ENCODE measurements at regions not wholly inside any gene's neighbourhood (a gene's known extent, or its start where the extent isn't known, plus 50 kb on each side); places are given as distances from the start of the nearest gene placed in this dataset.
"Not testable (repeated sequence)": the region's sequence is repeated elsewhere in the genome, so short reads cannot be mapped to it uniquely, and the experiment has no call there.

DNA sequence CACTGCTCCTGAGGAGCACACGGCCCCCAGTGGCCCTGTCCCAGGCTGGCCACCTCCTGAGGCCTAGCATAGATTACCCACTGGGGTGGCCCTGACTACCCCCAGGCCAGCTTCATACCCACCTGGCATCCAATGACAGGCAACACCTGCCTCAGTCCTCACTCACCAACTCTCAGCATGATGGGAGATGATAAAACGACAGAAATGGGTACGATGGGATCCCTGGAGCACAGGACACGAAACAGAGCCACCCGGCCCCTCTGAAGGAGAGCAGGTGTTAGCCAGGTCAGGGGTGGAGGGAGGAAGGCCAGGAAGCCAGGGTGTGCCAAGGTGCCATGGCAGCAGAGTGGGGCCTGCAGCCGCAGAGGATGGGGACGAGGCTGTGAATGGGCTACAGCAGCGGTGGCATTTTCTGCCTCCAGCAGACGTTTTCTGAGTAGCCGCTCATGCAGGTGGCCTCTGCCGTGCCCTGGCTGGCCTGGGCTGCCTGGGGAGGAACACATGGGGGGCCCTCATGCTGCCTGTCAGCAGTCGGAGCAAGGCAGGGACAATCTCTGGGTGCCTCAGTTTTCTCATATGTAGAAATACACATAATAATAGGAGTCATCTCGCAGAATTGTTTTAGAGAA lies 50.2 kb upstream of the FGF3 start:
- DNase-seq: no peak

DNA sequence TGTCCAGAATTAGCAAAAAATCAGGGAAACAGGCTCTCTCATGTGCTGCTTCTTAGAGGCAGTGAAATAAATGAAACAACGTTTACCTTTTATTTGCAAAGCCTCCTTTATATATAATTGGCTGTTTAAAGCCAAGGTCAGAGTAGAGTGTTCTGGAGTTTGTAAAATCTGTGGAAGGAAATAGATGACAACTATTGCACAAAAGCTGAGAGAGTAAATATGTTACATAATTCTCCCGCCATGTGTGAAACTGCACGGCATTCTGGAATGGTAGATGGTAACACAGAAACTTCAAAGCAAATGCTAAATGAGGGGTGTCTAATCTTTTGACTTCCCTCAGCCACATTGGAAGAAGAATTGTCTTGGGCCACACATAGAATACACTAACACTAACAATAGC lies 51.5 kb upstream of the FGF3 start:
- DNase-seq: no peak

DNA sequence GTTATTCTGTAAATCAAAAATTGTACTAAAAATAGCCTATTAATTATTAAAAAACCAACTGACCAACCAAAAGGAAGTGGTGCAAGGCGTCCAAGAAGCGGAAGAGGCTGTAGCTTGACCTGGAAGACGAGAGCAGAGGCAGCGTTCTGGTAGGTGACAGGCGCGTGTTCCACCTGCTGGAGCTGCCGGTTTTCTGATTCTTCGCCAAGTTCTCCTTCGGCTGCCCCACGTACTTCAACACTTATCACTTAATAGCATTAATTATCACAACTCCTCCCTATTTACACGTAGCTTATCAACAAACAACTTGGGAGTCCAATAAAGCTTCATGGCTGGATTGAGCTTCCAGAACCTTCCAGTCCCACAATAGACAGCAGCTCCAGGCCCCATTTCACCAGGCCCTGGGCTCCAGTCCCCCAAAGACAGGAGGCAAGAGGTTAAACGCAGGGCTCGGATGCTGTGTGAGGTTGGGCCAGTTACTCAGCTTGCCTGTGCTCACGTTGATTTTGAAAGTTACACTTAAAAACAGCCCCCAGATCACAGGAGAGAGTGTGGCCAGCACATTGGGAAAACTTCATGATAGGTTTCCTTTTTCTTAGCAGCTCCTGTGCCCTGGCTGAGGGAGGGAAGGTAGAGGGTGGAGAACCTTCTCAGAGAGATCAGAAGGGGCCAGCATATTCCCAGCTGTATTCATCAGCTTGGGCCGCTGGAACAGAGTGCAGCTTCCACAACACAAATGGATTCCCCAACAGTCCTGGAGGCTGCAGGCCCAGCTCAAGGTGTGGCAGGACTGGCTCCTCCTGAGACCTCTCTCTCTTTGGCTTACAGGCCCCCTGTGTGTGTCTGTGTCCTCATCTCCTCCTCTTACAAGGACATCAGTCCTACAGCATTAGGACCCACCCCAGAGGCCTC lies 54.2 kb upstream of the FGF3 start:
- DNase-seq: no peak

DNA sequence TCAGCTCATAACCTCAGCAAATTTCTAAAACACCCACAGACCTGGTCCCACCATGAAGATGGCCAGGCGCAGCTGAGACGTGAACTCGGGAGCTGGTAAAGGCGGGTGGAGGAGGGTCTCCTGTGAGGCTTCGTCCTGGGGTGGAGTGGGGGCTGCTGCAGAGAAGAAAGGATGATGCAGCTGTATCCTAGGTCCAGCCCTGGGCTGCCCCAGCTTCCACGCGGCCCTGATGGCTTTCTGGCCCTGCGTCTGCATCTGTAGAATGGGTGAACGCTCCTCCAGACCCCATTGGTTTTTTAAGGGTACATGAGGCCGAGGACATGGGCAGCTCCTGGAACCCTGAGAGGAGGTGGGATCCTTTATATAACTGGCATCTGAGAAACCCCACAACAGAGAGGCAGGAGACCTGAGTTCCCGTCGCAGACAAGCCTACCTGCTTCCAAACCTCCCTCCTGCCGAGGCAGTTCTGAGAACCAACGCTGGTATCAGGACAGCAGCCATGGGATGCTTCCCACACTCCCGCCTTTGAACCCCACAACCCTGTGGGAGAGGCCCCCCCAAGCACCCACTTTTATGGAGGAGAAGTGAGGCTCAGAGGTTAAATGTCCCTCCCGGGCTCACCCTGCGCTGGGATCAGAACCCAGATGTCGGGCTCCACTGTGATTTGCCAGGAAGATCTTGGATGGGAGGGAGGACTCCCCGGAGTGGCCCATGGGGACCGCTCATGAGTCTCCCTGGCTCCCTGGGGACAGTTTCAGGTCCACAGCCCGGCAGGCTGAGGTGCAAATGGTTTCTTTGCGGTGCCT lies 55.2 kb upstream of the FGF3 start:
- no peak for DNase-seq

DNA sequence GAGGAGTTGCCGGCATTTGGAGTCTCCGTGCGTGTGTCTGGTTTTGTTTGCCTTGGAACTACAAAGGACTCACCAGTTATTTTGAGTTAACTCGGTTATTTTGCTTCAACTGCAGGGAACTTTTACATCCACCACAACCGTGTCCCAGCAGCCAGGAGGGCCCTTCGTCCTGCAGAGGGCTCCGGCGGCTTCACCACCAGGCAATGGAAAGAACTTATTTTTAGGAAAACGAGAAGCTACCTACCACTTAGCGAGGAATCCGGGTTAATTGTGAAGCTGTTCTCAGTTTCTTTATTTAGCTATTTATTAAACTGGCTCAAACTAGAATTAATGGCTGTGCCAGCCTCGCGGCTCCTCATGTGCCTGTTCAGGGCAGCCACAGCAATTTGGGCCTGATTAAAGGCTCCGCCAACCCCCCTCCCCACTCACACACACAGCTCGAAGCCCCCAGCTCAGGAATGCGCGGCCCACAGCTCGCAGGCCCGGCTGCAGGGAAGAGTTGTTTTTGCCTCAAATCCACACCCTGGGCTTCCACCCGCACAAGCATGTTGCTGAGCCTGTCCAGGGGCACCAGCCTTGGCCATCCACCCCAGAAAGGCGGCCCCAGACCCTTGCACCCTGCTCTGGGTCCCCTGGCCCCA lies 55.9 kb upstream of the FGF3 start:
- no peak for DNase-seq

DNA sequence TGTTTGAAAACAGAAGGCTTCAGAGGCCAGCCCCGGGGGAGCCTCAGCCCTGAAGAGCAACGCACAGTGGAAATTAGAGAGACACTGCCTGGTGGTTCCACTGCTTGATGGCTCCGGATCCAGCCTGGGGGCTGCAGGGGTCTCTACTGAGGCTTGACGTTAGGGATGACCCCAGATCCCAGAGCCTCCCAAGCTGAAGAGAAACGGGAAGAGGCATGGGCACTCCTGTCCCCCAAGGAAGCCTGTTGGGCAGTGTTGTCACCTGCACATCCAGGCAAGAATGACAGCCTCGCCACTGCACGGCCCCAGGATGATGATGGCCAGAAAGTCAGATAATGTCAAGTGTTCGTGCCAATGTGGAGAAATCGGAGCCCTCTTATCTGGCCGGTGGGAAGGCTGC lies 56.8 kb upstream of the FGF3 start:
- DNase-seq: no peak

DNA sequence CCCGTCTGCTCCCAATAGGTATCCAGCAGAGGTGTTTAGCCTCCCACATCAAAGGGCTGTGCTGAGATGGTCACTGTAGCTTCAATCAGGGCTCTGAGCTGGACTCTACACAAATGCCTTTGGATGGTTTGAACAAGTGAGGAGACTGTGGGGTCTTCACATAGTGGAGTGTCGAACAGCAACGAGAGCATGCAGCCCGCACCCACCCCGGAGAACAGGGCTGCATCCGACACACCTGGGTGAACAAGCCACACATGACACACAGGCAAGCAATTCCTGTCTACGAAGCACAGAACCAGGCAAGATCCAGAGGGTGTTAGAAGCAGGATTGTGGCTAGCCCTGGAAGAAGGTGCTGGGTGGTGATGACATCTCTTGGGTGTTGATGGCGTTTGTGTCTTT lies 58.0 kb upstream of the FGF3 start:
- no peak for DNase-seq

DNA sequence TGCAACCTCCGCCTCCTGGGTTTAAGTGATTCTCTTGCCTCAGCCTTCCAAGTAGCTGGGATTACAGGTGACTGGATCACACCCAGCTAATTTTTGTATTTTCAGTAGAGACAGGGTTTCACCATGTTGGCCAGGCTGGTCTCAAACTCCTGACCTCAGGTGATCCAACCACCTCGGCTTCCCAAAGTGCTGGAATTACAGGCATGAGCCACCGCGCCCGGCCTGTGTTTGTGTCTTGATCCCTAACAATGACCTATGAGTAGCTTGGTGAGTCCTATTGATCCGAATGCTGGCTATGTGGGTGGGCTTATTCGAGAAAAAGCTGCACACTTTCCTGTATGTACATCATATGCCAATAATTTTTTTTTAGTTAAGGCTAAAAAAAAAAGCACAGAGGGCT lies 58.5 kb upstream of the FGF3 start:
- DNase-seq: not testable (repeated sequence)

DNA sequence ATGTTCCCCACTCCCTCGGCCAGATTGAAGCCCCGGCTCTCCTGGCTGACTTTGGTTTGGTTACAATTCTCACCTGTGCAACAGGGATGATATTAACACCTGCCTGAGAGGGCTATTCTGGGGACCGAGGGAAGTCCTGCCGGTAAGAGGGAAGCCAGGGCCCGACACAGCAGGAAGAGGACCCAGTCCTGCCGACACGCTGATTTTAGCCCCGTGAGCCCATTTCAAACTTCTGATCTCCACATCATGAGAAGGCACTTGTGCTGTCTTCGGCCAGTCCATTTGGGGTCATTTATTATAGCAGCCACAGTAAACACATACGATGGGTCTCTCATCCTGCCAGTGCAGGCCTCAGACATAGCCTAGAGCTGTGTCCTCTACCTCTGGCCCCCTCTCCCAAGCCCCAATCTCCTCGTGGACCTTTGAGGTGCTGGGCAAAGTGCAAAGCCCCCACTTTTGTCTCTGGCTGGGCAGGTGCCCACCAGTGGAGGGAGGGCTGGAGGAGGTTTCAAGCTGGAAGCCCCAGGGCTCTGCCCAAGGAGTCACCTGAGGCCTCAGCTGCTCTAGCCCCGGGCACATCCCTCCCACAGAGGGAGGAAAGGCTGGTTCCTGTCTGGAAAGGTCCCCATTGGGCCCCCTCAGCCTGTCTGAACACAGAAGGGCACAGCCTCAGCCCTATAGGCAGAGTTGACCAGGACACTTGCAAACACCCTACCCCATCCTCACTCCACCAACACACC lies 59.1 kb upstream of the FGF3 start:
- DNase-seq: no peak

DNA sequence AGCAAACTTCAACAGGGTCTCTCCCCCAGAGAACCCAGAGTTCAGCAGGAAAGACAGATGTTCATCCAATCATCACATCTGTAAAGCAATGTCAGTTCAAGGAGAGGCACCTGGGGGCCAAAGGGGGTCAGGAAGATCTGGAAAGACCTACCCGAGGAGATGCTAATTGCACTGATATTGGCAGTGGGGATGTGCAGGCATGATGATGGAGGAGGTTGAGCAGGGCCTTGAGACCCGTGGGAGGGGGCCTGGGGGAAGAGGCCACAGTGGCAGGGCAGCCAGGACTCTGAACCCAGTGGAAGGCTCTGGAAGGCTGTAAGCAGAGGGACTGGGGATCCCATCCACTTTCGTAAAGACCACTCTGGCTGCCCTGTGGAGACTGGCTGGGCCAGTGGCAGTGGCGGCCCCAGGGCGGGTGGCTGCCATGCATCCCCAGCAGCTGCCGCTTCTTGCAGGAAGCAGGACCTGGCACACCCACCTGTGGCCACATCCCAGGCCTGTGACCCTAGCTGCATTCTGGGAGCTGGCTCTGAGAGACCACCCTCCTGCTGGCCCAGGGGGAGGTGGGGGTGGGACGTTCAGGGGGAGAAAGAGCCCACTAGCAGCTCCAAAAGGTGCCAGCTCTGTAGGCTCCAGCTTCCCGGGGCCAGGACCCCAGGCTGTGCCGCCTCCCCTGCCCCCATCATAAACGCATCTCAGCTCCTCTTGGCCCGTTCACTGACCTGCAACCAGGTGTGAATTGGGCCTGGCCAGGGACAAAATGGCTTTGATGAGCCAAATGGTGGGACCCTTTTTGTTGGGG lies 59.9 kb upstream of the FGF3 start:
- DNase-seq: no peak

DNA sequence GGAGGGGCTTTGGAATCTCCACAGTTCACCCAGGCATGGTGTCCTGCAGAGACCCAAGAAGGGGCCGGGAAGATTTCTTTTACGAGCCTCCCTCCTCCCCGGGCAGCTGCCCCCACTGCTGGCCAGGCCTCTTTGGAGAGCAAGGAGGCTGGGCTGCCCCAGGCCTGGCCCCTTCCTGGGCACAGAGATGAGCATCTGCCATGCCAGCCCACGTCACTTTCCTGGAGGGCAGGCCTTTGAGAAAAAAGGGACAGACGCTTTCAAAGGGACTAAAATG lies 60.5 kb upstream of the FGF3 start:
- no peak for DNase-seq

DNA sequence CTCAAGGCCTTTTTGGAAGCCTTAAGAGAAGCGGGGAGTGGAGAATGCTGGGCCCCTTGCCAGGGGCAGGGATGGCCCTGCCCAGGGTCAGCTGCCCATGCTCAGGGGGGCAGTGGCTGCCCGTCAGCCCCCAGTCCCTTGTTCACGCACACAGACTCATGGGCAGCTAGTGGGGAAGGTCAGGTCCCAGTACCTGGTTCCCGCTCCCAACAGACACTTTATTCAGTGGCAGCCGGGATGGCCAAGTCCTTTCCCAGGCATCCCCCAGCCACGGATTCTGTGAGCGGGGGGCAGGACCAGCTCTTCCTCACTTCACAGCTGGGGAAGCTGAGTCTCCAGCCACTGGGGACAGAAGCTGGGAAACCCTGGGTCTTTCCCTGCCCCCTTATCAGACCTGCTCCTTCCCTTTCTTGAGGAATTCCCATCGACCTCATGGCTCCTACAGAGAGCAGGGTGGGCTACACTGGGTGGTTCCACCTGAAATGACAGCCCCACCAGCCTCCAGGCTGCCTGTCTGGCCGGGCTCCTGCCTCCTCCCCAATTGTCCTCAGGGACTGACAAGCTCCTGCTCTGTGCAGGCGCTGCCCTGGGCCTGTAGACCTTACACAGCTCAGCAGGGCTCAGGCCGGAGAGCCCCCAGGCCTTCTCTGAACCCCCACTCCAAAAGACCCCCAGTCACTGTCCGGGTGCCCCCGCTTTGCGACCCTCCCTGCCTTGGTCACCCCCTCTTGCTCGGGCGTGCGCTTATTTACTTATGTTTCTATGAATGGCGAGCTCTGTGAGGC lies 61.0 kb upstream of the FGF3 start:
- DNase-seq: no peak

DNA sequence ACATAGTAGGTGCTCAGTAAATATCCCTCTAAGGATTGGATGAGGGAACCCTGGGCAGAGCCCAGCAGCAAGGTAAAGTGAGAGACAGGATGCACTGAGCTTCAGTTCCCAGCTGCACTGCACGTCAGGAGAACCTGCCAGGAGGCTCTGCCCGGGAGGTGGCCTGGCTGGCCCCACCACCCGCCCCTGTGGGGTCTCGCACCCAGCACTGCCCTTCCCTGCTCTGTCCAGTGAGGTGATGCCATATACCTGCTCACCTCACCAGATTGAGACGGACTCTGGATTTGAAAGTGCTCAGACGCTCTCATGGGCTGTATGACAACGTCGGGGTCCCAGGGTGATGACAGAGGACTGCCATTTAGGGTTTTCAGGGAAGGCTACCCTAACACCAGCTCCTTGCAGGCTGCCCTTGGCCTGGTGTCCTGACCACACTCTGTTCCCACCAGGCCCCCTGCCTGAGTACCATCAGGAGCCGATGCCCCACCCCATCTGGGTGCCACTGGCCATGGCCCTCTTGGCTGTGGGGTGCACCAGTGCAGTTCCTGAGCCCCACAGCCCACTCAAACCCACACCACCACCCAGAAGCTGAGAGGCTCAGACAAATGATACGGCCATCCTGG lies 61.7 kb upstream of the FGF3 start:
- no peak for DNase-seq

DNA sequence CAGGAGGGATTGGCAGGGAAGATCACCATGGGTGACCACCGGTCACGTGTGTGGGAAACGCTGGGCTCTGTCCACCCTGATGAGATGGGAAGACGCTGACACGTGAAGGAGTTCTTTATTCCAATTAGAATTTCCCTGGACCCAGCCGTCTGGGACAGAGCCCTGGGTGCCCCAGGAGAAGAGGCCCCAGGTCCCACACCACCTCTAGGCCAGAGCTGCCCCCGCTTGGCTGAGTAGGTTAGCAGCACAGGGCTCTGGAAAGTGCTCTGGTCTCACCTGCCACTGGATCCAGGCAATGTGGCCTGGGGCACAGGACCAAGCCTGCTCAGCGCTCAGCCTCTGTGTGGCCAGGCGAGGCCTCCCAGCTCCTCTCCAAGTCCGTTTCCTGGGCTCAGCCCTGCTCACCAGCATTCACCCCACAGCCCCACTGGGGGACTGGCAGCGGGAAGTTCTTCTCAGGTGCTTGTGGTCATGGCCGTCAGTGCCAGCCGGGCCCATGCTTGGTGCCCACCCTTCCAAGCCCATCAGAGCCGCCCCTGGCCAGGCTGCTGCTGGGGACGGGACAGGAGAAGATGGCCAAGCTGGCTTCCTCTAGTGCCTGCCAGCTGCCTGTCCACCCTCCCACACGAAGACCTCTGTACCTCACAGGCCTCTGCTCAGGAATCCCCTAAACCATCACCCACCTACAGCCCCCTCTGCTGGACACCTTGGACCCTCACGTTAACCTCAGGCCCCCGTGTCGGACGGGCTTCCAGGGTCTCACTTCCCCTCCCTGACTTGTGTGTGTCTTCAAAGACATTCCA lies 62.5 kb upstream of the FGF3 start:
- DNase-seq: no peak

DNA sequence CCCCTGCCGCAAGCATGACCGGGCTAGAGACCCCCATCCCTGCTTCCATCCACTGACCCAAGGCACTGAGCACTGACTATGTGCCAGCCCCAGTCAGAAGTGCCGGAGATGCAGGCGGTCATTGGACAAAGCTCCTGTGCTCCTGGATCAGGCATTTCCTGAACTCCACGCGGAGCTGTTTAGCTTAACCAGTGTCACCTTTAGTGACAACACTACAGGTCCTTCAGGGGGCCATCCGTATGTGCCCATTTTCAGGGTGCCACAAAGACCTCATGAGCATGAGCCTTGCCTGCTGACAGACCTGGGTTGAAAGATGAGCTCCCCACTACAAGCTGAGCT lies 63.0 kb upstream of the FGF3 start:
- no peak for DNase-seq

DNA sequence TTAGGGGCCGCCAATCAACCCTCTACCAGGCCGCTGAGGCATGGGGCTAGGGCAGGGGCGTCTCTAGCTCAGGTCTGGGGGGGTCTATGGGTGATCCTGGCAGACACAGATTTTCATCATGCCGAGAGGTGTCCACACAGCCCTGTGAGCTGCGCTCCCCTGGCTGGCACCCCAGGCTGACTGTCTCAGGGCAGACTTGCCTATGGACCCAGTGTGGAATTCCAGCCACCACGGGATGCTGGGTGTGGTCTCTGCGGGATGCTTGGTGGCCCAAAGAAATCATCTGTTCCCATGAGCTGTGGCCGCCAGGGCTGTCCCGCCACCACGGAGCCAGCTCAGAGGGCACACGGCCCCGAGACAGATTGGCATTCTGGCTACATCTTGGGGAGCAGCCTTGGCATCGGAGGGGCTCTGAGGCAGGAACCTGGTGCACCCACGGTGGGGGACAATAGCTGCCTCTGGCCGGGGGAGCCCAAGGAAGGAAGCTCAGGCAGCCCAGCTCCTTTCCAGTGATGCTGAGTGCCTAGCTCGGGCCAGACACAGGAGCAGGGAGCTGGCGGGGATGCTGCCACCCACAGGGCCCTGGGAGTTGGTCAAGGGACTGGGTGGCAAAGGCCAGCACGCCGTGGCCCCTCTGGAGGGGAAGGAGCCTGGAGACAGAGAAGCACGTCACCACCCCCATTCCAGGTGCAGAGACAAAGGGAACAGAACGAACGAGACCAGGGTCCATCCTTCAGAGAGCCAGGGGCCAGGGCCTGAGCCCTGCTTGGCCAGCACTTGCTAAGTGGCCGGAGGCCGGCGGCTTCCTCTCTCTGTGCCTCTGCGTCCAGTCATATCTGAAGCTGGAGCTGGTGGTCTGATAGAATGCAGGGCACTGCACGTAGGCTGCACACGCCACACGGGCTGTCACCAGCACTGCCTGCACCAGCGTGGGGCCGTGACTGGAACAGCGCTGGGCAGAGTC lies 64.4 kb upstream of the FGF3 start:
- DNase-seq: no peak

DNA sequence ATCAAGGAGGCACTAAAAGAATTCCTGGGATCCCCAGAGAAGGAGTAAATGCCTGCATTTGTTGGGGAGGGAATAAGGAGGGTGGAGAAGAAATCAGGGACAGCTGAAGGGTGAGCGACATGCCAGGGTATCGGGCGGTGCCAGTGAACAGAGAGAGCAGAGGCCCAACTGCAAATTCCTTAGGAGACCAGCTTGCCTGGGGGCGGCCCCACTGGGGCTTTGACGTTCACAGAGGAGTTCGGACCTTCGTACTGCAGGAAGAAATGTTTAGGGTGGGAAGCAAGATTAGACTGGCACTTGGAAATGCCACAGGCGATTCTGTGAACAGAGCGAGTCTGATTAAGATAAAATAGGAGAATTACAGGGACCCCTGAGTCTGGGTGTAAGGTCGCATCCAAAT lies 65.1 kb upstream of the FGF3 start:
- no peak for DNase-seq

DNA sequence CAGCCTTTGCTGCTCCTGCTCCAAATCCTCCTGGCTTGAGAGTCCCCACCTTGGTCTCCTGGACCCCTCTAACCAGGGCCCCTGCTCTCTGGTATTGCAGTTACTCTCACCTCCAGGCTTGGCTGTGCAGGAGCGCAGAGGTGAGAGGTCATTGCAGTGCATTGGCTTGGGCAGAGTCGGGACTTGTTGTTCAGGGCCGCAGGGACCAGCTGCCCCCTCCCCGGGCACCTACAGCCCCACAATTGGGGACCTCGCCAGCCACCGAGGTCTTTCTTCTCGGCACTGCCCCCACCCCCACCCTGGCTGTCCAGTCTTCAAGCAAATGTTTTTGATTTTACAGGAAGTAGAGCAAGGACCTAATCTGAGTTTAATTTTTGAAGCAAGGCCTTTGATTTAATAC lies 65.5 kb upstream of the FGF3 start:
- no peak for DNase-seq

DNA sequence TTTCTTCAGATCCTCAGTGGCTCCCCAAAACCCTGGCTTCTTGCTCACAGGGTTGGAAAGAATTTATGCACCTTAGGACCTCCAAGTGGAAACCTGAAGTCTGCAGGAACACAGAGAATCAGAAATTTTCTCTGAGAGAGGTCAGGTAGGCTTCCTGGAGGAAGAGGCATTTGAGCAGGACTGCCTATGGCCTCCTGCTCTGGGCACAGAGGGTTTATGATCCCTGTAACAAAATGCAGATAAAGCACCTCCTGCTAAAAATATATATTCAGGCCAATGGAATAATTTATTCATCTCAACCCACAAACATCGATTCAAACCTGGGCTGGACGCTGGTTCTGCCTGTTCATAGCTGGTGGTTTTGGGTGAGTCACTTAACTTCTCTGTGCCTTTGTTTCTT lies 68.1 kb upstream of the FGF3 start:
- DNase-seq: no peak

All from stimulated activated CD4-positive, alpha-beta T cell treated with anti-CD3 and anti-CD28 coated beads, Interleukin-12 subunit alpha, Interleukin-12 subunit beta, amount 100 ng/mL, for 4 hours (primary cell).